Thyroid gland (tissue), 4 donors: ENCODE measurements at regions not wholly inside any gene's neighbourhood (a gene's known extent, or its start where the extent isn't known, plus 50 kb on each side); places are given as distances from the start of the nearest gene placed in this dataset.

ENCODE experiments used
- CTCF ChIP-seq, 6 experiments: fragments of 200-600 bp in 3 of 6; fragments of 450-650 bp in 3 of 6; sonication (generic) in 3 of 6; IDR thresholded peaks; one replicate each; pipeline ENCODE4 v1.5.1; 2016 to 2019; ENCODE audit warnings: antibody characterized with exemption in 6 of 6, mild to moderate bottlenecking in 2 of 6, inconsistent platforms in 1 of 6, moderate library complexity in 1 of 6
- POLR2A ChIP-seq, 2 donors: fragments of 450-650 bp; IDR thresholded peaks; one replicate each; pipeline ENCODE4 v1.6.1; 2017; ENCODE audit warnings: antibody characterized with exemption in 2 of 2, mild to moderate bottlenecking in 2 of 2, moderate library complexity in 1 of 2

DNA sequence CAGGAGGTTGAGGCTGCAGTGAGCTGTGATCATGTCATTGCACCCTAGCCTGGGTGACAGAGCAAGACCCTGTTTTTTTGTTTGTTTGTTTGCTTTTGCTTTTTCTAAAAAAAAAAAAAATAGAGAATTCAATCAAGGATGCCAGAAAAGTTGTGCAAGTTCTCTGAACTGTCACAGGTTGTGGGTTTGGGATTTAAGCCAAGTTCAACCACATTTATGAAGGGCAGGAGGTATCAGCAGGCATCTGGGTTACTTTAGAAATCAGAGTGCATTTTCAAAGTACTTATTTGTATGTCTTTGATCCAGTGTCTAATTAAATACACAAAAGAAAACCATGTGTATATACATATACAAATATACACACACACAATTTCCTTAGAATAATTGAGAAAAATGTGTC, 151.2 kb upstream of the MINDY3 start:
- TF ChIP-seq CTCF (IDR thresholded peaks at IDR 0.05) (no peak), POLR2A (IDR thresholded peaks at IDR 0.05) (no peak)
